Mesendoderm (in vitro differentiated cells): ENCODE measurements at regions not wholly inside any gene's neighbourhood (a gene's known extent, or its start where the extent isn't known, plus 50 kb on each side); places are given as distances from the start of the nearest gene placed in this dataset.
A peak's percentile ranks its signal among the peaks of the same experiment; 100 is the strongest.

ENCODE experiments used
- DNase-seq: peaks from one replicate; pipeline ENCODE4 v3.0.0; 2013
- H2AK5ac ChIP-seq: 2 replicates; pipeline ENCODE4 v1.6.1; 2013; ENCODE audit warnings: low read length, inconsistent platforms
- H2BK120ac ChIP-seq: 2 replicates; pipeline ENCODE4 v1.6.1; 2013; ENCODE audit warnings: low read depth, mild to moderate bottlenecking, low read length, moderate library complexity, mixed read lengths
- H2BK15ac ChIP-seq: replicated peaks from 2 replicates; pipeline ENCODE4 v1.6.1; 2013; ENCODE audit warnings: low read depth, mild to moderate bottlenecking, moderate library complexity
- H2BK5ac ChIP-seq: 2 replicates; pipeline ENCODE4 v1.6.1; 2013; ENCODE audit warnings: low read length, inconsistent platforms
- H3K18ac ChIP-seq: 2 replicates; pipeline ENCODE4 v1.6.1; 2013; ENCODE audit warnings: mild to moderate bottlenecking, low read length, mixed read lengths
- H3K23ac ChIP-seq: one replicate; pipeline ENCODE4 v1.6.1; 2013; ENCODE audit warnings: low read length
- H3K27ac ChIP-seq: 2 replicates; pipeline ENCODE4 v1.5.1; 2013; ENCODE audit warnings: low read depth, mild to moderate bottlenecking, inconsistent platforms, low read length, moderate library complexity
- H3K27me3 ChIP-seq: 2 replicates; pipeline ENCODE4 v1.6.1; 2013; ENCODE audit warnings: low read length, control low read depth, mild to moderate bottlenecking, inconsistent platforms; ENCODE audit not compliant: insufficient read depth, poor library complexity
- H3K36me3 ChIP-seq: 2 replicates; pipeline ENCODE4 v1.6.1; 2013; ENCODE audit warnings: low read length, inconsistent platforms; ENCODE audit not compliant: control insufficient read depth, insufficient read depth
- H3K4ac ChIP-seq: one replicate; pipeline ENCODE4 v1.6.1; 2013; ENCODE audit warnings: low read depth, mild to moderate bottlenecking, low read length, moderate library complexity
- H3K4me1 ChIP-seq: 2 replicates; pipeline ENCODE4 v1.6.1; 2013; ENCODE audit warnings: low read depth, low read length, inconsistent platforms; ENCODE audit not compliant: control insufficient read depth
- H3K4me2 ChIP-seq: 2 replicates; pipeline ENCODE4 v1.6.1; 2013; ENCODE audit warnings: low read length
- H3K4me3 ChIP-seq: 2 replicates; pipeline ENCODE4 v1.5.1; 2013; ENCODE audit warnings: mild to moderate bottlenecking, low read length
- H3K56ac ChIP-seq: one replicate; pipeline ENCODE4 v1.6.1; 2013; ENCODE audit warnings: low read length
- H3K79me1 ChIP-seq: 2 replicates; pipeline ENCODE4 v1.6.1; 2013; ENCODE audit warnings: low read length, inconsistent platforms
- H3K79me2 ChIP-seq: 2 replicates; pipeline ENCODE4 v1.6.1; 2013; ENCODE audit warnings: mild to moderate bottlenecking, low read length; ENCODE audit not compliant: control insufficient read depth, insufficient read depth
- H3K9ac ChIP-seq: 2 replicates; pipeline ENCODE4 v1.6.1; 2013; ENCODE audit warnings: low read length, inconsistent platforms
- H4K5ac ChIP-seq: one replicate; pipeline ENCODE4 v1.6.1; 2013; ENCODE audit warnings: low read length
- H4K8ac ChIP-seq: one replicate; pipeline ENCODE4 v1.6.1; 2013; ENCODE audit warnings: low read depth, mild to moderate bottlenecking, control low read depth, low read length, moderate library complexity
- WGBS: extraction: QIAGEN DNeasy Blood & Tissue Kit; methylation state at CpG from one replicate; pipeline ENCODE4 v1.1.7; 2013; ENCODE audit warnings: low lambda C conversion rate, missing lambda C conversion rate; ENCODE audit not compliant: insufficient coverage; ENCODE audit errors: extremely low coverage; 5-methylcytosine and 5-hydroxymethylcytosine counted together

DNA sequence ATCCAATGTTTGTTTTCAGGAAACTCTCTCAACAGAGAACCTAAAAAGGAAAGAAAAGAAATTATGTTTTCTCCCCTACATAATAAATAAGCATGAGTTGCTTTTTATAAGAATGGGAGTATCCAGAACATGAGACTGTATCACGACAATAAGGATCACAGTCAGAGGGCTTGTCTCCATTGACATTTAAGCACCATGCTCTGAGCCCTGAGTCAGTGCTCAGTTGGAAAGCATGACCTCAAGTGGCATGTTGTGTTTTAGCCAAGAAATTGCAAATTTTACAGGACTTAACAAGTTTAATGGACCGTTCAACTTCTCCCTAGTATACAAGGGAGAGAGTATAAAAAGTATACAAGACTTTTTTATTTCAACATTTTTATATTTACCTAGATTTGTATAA lies 431.6 kb downstream of the GJA1 start:
- no CpG with 5 or more reads among the region's 2 CpGs for WGBS
- peak overlapping the region; percentile 56 for H3K56ac ChIP-seq
- no peak overlapping the region for H2BK15ac ChIP-seq
- H3K4ac ChIP-seq = no peak overlapping the region
- no peak overlapping the region for H2AK5ac ChIP-seq
- no peaks in the 10 kb centered on the region for H3K79me1 ChIP-seq
- H3K23ac ChIP-seq = no peak overlapping the region
- no peaks in the 10 kb centered on the region for H3K27me3 ChIP-seq
- no peak overlapping the region for H3K4me3 ChIP-seq
- H3K9ac ChIP-seq = no peak overlapping the region
- H3K4me1 ChIP-seq = no peaks in the 10 kb centered on the region
- H3K18ac ChIP-seq = no peak overlapping the region
- no peak overlapping the region for H3K4me2 ChIP-seq
- H4K8ac ChIP-seq = no peak overlapping the region
- H3K36me3 ChIP-seq = no peaks in the 10 kb centered on the region
- H4K5ac ChIP-seq = no peak overlapping the region
- H2BK5ac ChIP-seq = no peak overlapping the region
- H3K79me2 ChIP-seq = no peaks in the 10 kb centered on the region
- H2BK120ac ChIP-seq = no peak overlapping the region
- no peak overlapping the region for H3K27ac ChIP-seq
- DNase-seq = no peak

DNA sequence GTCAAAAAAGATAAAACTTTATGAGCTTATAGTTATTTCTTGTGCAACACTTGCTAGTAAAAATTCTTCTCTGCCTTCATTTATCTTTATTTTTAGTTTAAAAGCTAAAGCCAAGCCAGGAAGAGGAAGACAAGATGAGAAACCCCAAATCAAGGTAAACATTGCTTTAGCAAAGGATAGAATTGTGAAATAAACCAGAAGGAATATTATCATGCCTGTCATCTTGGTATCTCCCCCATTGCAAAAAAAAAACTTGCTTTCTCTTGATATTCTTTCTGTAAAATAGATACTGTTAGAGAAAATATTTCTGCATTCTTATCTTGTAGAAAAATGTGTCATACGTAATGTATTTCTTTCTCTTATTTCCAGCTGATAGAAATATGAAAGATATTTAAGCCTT lies 432.8 kb downstream of the GJA1 start:
- no CpG with 5 or more reads among the region's 1 CpG for WGBS
- Histone ChIP-seq H4K5ac (no peak overlapping the region), H3K27ac (no peak overlapping the region)

DNA sequence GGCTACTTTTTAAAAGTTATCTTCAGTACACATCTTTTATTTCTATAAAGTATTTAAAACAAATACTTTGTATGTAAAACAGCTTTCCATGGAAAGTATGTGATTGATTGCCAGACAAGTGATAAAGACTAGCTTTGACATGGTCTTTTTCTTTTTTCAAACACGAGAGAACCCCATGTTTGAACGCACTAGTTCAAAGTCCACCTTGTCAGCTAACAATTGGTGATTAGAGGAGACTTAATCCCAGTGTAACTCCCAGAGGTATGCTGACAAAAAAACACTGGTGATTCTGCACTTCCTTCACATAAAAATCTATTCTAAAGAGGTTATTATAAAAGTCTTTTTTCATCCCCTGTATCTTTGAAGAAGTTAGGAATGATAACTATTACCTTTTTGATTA lies 438.1 kb downstream of the GJA1 start:
- H2BK15ac ChIP-seq = no peak overlapping the region
- no peaks in the 10 kb centered on the region for H3K79me2 ChIP-seq
- H3K4me3 ChIP-seq = no peak overlapping the region
- H4K8ac ChIP-seq = no peak overlapping the region
- H3K79me1 ChIP-seq = no peaks in the 10 kb centered on the region
- H3K4me1 ChIP-seq = no peaks in the 10 kb centered on the region
- H3K9ac ChIP-seq = no peak overlapping the region
- H3K27me3 ChIP-seq = no peaks in the 10 kb centered on the region
- H2BK5ac ChIP-seq = no peak overlapping the region
- no peak for DNase-seq
- no peak overlapping the region for H2AK5ac ChIP-seq
- no peak overlapping the region for H3K4me2 ChIP-seq
- WGBS = no CpG with 5 or more reads among the region's 2 CpGs
- no peak overlapping the region for H3K27ac ChIP-seq
- H3K23ac ChIP-seq = no peak overlapping the region
- H3K4ac ChIP-seq = no peak overlapping the region
- no peak overlapping the region for H4K5ac ChIP-seq
- H3K18ac ChIP-seq = no peak overlapping the region
- no peaks in the 10 kb centered on the region for H3K36me3 ChIP-seq
- H3K56ac ChIP-seq = no peak overlapping the region
- H2BK120ac ChIP-seq = no peak overlapping the region

More for the DNA sequence above, 432.8 kb downstream of the GJA1 start:
- no peak overlapping the region for H2BK15ac ChIP-seq
- no peak overlapping the region for H4K8ac ChIP-seq
- no peak overlapping the region for H3K23ac ChIP-seq
- H3K56ac ChIP-seq = no peak overlapping the region
- H2AK5ac ChIP-seq = no peak overlapping the region
- no peaks in the 10 kb centered on the region for H3K27me3 ChIP-seq
- H3K18ac ChIP-seq = no peak overlapping the region
- no peak overlapping the region for H3K4me2 ChIP-seq
- no peaks in the 10 kb centered on the region for H3K36me3 ChIP-seq
- no peak overlapping the region for H2BK120ac ChIP-seq
- H3K4me3 ChIP-seq = no peak overlapping the region
- H3K4me1 ChIP-seq = no peaks in the 10 kb centered on the region
- H3K79me1 ChIP-seq = no peaks in the 10 kb centered on the region
- H3K79me2 ChIP-seq = no peaks in the 10 kb centered on the region
- no peak overlapping the region for H3K4ac ChIP-seq
- no peak overlapping the region for H3K9ac ChIP-seq
- no peak overlapping the region for H2BK5ac ChIP-seq
- no peak for DNase-seq

DNA sequence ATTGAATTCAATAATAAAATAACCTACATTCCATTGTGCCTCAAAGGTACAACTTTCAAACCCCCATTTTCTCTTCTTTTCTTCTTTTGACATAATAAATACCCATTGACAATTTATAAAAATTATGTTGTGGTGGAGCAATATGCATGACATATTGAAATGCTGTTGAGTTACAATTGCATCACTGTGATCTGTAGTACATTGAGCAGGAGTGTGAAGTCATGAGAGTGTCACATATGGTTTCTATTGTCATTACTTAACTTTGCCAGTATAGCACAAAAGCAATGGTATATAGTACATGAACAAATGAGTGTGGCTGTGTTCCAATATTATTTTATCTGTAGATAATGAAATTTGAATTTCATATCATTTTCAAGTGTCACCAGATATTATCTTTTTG lies 441.3 kb downstream of the GJA1 start:
- H2BK5ac ChIP-seq = no peak overlapping the region
- H3K36me3 ChIP-seq = no peaks in the 10 kb centered on the region
- no peak overlapping the region for H3K4me3 ChIP-seq
- no peak overlapping the region for H4K8ac ChIP-seq
- no peaks in the 10 kb centered on the region for H3K4me1 ChIP-seq
- H3K27ac ChIP-seq = no peak overlapping the region
- H3K18ac ChIP-seq = no peak overlapping the region
- no peaks in the 10 kb centered on the region for H3K79me1 ChIP-seq
- no peak overlapping the region for H2AK5ac ChIP-seq
- H2BK120ac ChIP-seq = no peak overlapping the region
- no peaks in the 10 kb centered on the region for H3K27me3 ChIP-seq
- H4K5ac ChIP-seq = no peak overlapping the region
- H3K4me2 ChIP-seq = no peak overlapping the region
- no peaks in the 10 kb centered on the region for H3K79me2 ChIP-seq
- H2BK15ac ChIP-seq = no peak overlapping the region
- no peak for DNase-seq
- no peak overlapping the region for H3K23ac ChIP-seq
- H3K56ac ChIP-seq = no peak overlapping the region
- H3K9ac ChIP-seq = no peak overlapping the region
- no peak overlapping the region for H3K4ac ChIP-seq

DNA sequence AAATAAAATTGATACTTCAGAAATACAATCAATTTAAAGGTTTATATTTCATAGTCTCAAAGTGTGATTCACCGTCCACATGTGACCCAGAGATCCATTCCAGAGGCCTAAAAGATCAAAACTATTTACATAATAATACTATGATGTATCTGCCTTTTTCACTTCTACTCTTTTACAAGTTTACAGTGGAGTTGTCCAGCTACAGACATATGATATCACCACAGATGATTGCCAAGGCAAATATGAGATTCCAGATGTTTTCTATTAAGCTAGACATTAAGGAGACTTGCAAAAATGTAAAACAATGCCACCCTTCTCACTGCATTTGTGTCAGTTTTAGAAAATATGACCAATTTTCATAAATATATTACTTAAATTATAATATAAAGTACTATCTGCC lies 443.7 kb downstream of the GJA1 start:
- Histone ChIP-seq H2BK15ac (no peak overlapping the region), H3K9ac (no peak overlapping the region), H3K4me3 (no peak overlapping the region)

DNA sequence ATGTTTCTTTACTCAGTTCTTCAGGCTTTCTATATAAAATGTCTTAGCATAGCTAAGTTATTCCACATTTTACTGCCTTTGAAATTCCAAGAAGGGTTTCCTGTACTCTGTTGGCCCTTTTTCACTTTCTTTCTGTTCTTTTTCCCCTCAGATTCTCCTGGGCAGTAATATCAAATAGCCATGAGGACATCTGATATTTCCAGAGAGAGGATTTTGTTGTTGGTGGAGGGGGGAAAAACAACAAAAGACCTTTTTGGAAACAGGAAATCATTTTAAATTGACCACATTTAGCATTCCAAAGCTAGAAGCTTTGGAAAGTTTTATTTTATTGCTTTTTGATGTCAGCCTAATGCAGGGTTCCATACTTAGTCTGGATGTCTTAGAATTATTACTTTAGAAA lies 445.4 kb downstream of the GJA1 start:
- H2AK5ac ChIP-seq = no peak overlapping the region
- no peaks in the 10 kb centered on the region for H3K27me3 ChIP-seq
- no peak overlapping the region for H3K23ac ChIP-seq
- H2BK15ac ChIP-seq = peak overlapping the region; percentile 74
- H3K27ac ChIP-seq = no peak overlapping the region
- H3K4ac ChIP-seq = no peak overlapping the region
- no peaks in the 10 kb centered on the region for H3K4me1 ChIP-seq
- no peak overlapping the region for H4K8ac ChIP-seq
- H3K9ac ChIP-seq = no peak overlapping the region
- H4K5ac ChIP-seq = no peak overlapping the region
- no peak overlapping the region for H3K4me2 ChIP-seq
- H3K56ac ChIP-seq = no peak overlapping the region
- H2BK5ac ChIP-seq = no peak overlapping the region
- H3K79me1 ChIP-seq = no peaks in the 10 kb centered on the region
- DNase-seq = no peak
- no peaks in the 10 kb centered on the region for H3K79me2 ChIP-seq
- no peak overlapping the region for H2BK120ac ChIP-seq
- H3K36me3 ChIP-seq = no peaks in the 10 kb centered on the region
- H3K4me3 ChIP-seq = no peak overlapping the region
- H3K18ac ChIP-seq = no peak overlapping the region

More for the DNA sequence above, 443.7 kb downstream of the GJA1 start:
- Histone ChIP-seq H4K5ac (no peak overlapping the region), H3K36me3 (no peaks in the 10 kb centered on the region), H2BK5ac (no peak overlapping the region), H3K79me2 (no peaks in the 10 kb centered on the region), H2AK5ac (no peak overlapping the region), H3K4me2 (no peak overlapping the region), H4K8ac (no peak overlapping the region), H3K4ac (no peak overlapping the region), H2BK120ac (no peak overlapping the region), H3K4me1 (no peaks in the 10 kb centered on the region), H3K56ac (no peak overlapping the region), H3K18ac (no peak overlapping the region), H3K27ac (no peak overlapping the region), H3K23ac (no peak overlapping the region), H3K79me1 (no peaks in the 10 kb centered on the region), H3K27me3 (no peaks in the 10 kb centered on the region)
- no peak for DNase-seq
- WGBS = no CpG with 5 or more reads among the region's 1 CpG
